ENCODE measurements at regions not wholly inside any gene's neighbourhood (a gene's known extent, or its start where the extent isn't known, plus 50 kb on each side); places are given as distances from the start of the nearest gene placed in this dataset.

DNA sequence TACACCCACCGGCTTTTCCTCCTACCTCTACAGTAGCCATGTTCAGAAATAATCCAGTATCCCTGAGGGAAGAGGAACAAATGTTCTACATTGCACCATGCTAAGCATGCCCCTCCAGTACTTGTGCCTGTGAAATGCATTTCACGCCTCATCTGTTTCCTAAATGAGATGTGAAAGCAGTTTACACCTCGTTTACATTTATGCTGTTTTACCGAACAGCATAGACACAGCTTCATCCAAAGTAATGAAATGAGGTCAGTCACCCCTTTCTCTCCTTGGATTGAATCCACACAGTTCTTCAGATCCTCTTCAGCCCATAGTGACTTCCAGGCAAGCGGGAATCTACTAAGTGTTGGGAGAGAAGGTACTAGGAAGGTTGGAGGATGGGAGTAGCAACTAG lies 514.3 kb downstream of the PDCD6IP start:
- TF ChIP-seq POLR2AphosphoS5 (IDR thresholded peaks at IDR 0.05; ENCODE audit: low read depth, low read length) (no peak), POLR2A (IDR thresholded peaks at IDR 0.05; ENCODE audit: low read depth, low read length) (no peak), PAX5 (IDR thresholded peaks at IDR 0.05; ENCODE audit: insufficient read depth, low read length, severe bottlenecking) (no peak), TAF1 (IDR thresholded peaks at IDR 0.05; ENCODE audit: low read depth, low read length) (no peak), SPI1 (IDR thresholded peaks at IDR 0.05; ENCODE audit: low read depth, low read length) (no peak)
